Suppressor macrophage treated with lipopolysaccharide for 1 hour (primary cell): ENCODE measurements at regions not wholly inside any gene's neighbourhood (a gene's known extent, or its start where the extent isn't known, plus 50 kb on each side); places are given as distances from the start of the nearest gene placed in this dataset.
"Not testable (repeated sequence)": the region's sequence is repeated elsewhere in the genome, so short reads cannot be mapped to it uniquely, and the experiment has no call there.

Experiments used
- DNase-seq, 3 donors: peaks; one replicate each; pipeline ENCODE4 v3.0.0-alpha.2; 2020 to 2022

GRCh38 chr17:64723781-64724180 is 61.7 kb upstream of the SMURF2 start:
- DNase-seq = no peak

DNA sequence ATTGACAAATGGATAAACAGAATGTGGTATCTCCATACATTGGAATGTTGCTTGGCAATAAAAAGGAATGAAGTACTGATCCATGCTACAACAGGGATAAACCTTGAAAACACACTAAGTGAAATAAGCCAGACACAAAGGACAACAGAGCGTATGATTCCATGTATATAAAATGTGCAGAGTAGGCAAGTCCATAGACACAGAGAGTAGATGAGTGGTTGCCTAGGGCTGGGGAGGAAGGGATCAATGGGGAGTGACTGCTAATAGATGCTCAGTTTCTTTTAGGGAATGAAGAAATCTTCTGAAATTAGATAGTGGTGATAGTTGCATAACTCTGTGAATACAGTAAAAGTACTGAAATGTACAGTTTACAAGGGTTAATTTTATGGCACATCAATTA is 59.4 kb upstream of the SMURF2 start:
- not testable (repeated sequence) for DNase-seq

- DNase-seq = peak in 1 of 3 donors; percentile 20
Measured at GRCh38 chr17:64720253-64720652, 58.1 kb upstream of the SMURF2 start.

- not testable (repeated sequence) for DNase-seq
Measured at GRCh38 chr17:64719517-64719916, 57.4 kb upstream of the SMURF2 start.

- not testable (repeated sequence) for DNase-seq
Measured at GRCh38 chr17:64718816-64719215, 56.7 kb upstream of the SMURF2 start.

GRCh38 chr17:64718058-64718457 is 56.0 kb upstream of the SMURF2 start:
- no peak for DNase-seq

- DNase-seq = not testable (repeated sequence)
Measured at GRCh38 chr17:64716496-64716895, 54.4 kb upstream of the SMURF2 start.

DNA sequence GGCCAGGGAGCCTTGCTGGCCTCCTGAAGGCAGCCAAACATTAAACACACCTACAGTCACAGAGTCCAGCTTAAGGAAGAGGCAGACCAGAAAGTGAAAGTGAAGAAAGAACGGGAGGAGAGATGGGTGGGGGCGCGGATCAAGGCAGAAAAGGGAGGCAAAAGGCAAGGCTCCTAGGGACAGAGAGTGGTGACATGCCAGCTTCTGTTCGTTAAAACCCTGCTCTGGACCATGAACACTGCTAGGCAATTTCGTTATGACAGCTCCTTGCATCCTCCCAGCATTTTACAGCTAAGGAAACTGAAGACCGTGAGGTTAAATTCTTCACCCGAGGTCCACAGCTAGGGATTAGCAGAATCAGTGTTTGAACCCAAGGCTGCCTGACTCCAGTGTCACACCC is 51.7 kb upstream of the SMURF2 start:
- peak; percentile 32 to 36 (median 35) for DNase-seq

GRCh38 chr17:64712557-64713351 is 50.6 kb upstream of the SMURF2 start:
- DNase-seq = peak in 1 of 3 donors; percentile 18
